Peyer's patch (tissue), 4 donors: ENCODE measurements at regions not wholly inside any gene's neighbourhood (a gene's known extent, or its start where the extent isn't known, plus 50 kb on each side); places are given as distances from the start of the nearest gene placed in this dataset.

Experiments used
- DNase-seq, 3 donors: peaks; one replicate each; pipeline ENCODE4 v3.0.0-alpha.2; 2017 to 2019
- H3K27ac ChIP-seq, 4 donors: fragments of 200-600 bp; sonication (generic); one replicate each; pipeline ENCODE4 v1.5.1; 2016 to 2019
- H3K27me3 ChIP-seq, 2 donors: fragments of 200-600 bp; sonication (generic); one replicate each; pipeline ENCODE4 v1.5.1; 2019
- H3K36me3 ChIP-seq, 3 donors: fragments of 200-600 bp; sonication (generic); one replicate each; pipeline ENCODE4 v1.5.1; 2016 to 2019
- H3K4me1 ChIP-seq, 4 donors: fragments of 200-600 bp; sonication (generic); one replicate each; pipeline ENCODE4 v1.5.1; 2016 to 2019
- H3K4me3 ChIP-seq, 4 donors: fragments of 200-600 bp; sonication (generic); 1 replicate in 3 of 4; 2 replicates in 1 of 4; pipeline ENCODE4 v1.5.1; 2016 to 2019; ENCODE audit warnings: mild to moderate bottlenecking in 1 of 4
- H3K9me3 ChIP-seq, 4 donors: fragments of 200-600 bp; sonication (generic); one replicate each; pipeline ENCODE4 v1.5.1; 2016 to 2019; ENCODE audit warnings: mild to moderate bottlenecking in 1 of 4
- CTCF ChIP-seq, 6 experiments: fragments of 450-650 bp in 4 of 6; fragments of 200-600 bp in 2 of 6; sonication (generic) in 1 of 6; IDR thresholded peaks; one replicate each; pipeline ENCODE4 v1.5.1; 2017 to 2019; ENCODE audit warnings: antibody characterized with exemption in 6 of 6, mild to moderate bottlenecking in 3 of 6, moderate library complexity in 1 of 6
- POLR2A ChIP-seq, 2 donors: fragments of 450-650 bp; IDR thresholded peaks; one replicate each; pipeline ENCODE4 v1.5.1; 2017; ENCODE audit warnings: antibody characterized with exemption in 2 of 2, mild to moderate bottlenecking in 2 of 2, moderate library complexity in 2 of 2

GRCh38 chr10:89853781-89854191 is 152.4 kb downstream of the KIF20B start:
- Histone ChIP-seq H3K4me1 (no peaks in the 10 kb centered on the region), H3K27ac (no peak overlapping the region), H3K4me3 (no peak overlapping the region), H3K9me3 (no peaks in the 10 kb centered on the region), H3K36me3 (no peaks in the 10 kb centered on the region), H3K27me3 (no peaks in the 10 kb centered on the region)
- TF ChIP-seq CTCF (IDR thresholded peaks at IDR 0.05): no peak
- no peak for DNase-seq

GRCh38 chr10:89857431-89858042 is 156.1 kb downstream of the KIF20B start:
- no peak overlapping the region for H3K4me3 ChIP-seq
- H3K9me3 ChIP-seq: no peaks in the 10 kb centered on the region
- no peak for DNase-seq
- no peak overlapping the region for H3K27ac ChIP-seq
- H3K27me3 ChIP-seq: no peaks in the 10 kb centered on the region
- H3K36me3 ChIP-seq: no peaks in the 10 kb centered on the region
- TF ChIP-seq CTCF (IDR thresholded peaks at IDR 0.05): no peak
- TF ChIP-seq POLR2A (IDR thresholded peaks at IDR 0.05): no peak
- H3K4me1 ChIP-seq: peaks cover 0 to 13% (median 0%) of the 10 kb centered on the region in 4 donors

- Histone ChIP-seq H3K4me3 (no peak overlapping the region), H3K36me3 (no peaks in the 10 kb centered on the region), H3K27me3 (no peaks in the 10 kb centered on the region), H3K9me3 (no peaks in the 10 kb centered on the region), H3K4me1 (peaks cover 0 to 13% (median 0%) of the 10 kb centered on the region in 4 donors), H3K27ac (peak overlapping the region in 1 of 4 donors; percentile 30)
- no peak for DNase-seq
- no peak for TF ChIP-seq POLR2A (IDR thresholded peaks at IDR 0.05)
- TF ChIP-seq CTCF (IDR thresholded peaks at IDR 0.05): no peak
Observed at GRCh38 chr10:89861199-89861573, 159.8 kb downstream of the KIF20B start.

- Histone ChIP-seq H3K9me3 (no peaks in the 10 kb centered on the region), H3K36me3 (no peaks in the 10 kb centered on the region), H3K4me3 (no peak overlapping the region), H3K27ac (no peak overlapping the region), H3K27me3 (no peaks in the 10 kb centered on the region), H3K4me1 (peaks cover 0 to 13% (median 0%) of the 10 kb centered on the region in 4 donors)
- TF ChIP-seq POLR2A (IDR thresholded peaks at IDR 0.05) (no peak), CTCF (IDR thresholded peaks at IDR 0.05) (no peak)
- DNase-seq: no peak
Observed at GRCh38 chr10:89861584-89862301, 160.4 kb downstream of the KIF20B start.

GRCh38 chr10:89867964-89868363 is 166.6 kb downstream of the KIF20B start:
- no peaks in the 10 kb centered on the region for H3K27me3 ChIP-seq
- H3K27ac ChIP-seq: no peak overlapping the region
- no peaks in the 10 kb centered on the region for H3K36me3 ChIP-seq
- H3K4me3 ChIP-seq: no peak overlapping the region
- DNase-seq: no peak
- no peaks in the 10 kb centered on the region for H3K4me1 ChIP-seq
- no peaks in the 10 kb centered on the region for H3K9me3 ChIP-seq
- no peak for TF ChIP-seq POLR2A (IDR thresholded peaks at IDR 0.05)
- TF ChIP-seq CTCF (IDR thresholded peaks at IDR 0.05): no peak
